ENCODE measurements at regions not wholly inside any gene's neighbourhood (a gene's known extent, or its start where the extent isn't known, plus 50 kb on each side); places are given as distances from the start of the nearest gene placed in this dataset.

DNA sequence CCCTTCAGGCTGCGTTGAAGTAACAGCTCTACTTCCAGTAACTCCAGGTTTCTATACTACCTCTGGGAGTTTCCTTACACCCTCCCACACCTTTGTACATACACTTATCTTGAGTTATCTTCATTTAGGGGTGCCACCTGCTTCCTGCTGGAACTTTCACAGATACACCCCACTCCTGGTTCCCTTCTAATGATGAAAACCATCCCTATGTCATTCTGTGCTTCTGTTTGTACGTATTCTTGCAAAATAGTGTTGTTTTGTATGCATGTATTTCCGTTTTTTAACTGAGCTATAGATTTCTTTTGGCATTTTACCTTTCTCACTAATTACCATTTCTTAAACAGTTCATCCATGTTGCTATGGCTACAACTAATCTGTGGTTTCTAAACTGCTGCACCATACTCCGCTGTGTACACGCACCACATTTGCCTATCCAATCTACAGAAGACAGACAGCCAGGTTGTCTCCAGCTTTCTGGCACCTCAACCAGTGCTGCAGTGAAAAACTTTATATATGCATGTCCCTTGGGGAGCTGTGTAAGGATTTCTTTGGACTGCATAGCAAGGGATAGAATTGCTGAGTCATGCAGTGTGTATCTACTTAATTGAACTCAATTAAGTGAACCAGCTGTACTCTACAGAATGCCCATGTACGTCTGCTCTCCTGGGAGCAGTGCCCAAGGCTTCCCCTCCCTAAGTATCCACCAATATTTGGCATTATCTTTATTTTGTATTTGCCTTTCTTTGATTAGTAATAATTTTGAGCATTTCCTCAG is 61.4 kb upstream of the ST8SIA2 start:
- TF ChIP-seq TARDBP (IDR thresholded peaks at IDR 0.05) (no peak), FOXA1 (IDR thresholded peaks at IDR 0.05) (no peak), ZNF384 (IDR thresholded peaks at IDR 0.05) (no peak), BHLHE40 (IDR thresholded peaks at IDR 0.05; ENCODE audit: borderline replicate concordance) (no peak), ELF4 (IDR thresholded peaks at IDR 0.05) (no peak), FOXM1 (IDR thresholded peaks at IDR 0.05; ENCODE audit: borderline replicate concordance) (no peak), CTBP1 (IDR thresholded peaks at IDR 0.05; ENCODE audit: borderline replicate concordance) (no peak), ARNT (IDR thresholded peaks at IDR 0.05) (no peak), L3MBTL2 (conservative IDR thresholded peaks at IDR 0.05) (no peak), NFRKB (IDR thresholded peaks at IDR 0.05) (no peak), HDGF (IDR thresholded peaks at IDR 0.05; ENCODE audit: borderline replicate concordance) (no peak), LEF1 (IDR thresholded peaks at IDR 0.05; ENCODE audit: borderline replicate concordance) (no peak), SUZ12 (IDR thresholded peaks at IDR 0.05) (no peak), SP1 (IDR thresholded peaks at IDR 0.05) (no peak)
- TF ChIP-seq, protein P1, sequence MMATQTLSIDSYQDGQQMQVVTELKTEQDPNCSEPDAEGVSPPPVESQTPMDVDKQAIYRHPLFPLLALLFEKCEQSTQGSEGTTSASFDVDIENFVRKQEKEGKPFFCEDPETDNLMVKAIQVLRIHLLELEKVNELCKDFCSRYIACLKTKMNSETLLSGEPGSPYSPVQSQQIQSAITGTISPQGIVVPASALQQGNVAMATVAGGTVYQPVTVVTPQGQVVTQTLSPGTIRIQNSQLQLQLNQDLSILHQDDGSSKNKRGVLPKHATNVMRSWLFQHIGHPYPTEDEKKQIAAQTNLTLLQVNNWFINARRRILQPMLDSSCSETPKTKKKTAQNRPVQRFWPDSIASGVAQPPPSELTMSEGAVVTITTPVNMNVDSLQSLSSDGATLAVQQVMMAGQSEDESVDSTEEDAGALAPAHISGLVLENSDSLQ (IDR thresholded peaks at IDR 0.05) = no peak
- ChIA-PET CTCF (no interaction called here), POLR2A (no interaction called here)
- DNase-seq (ENCODE audit: extremely low spot score) = no peak

DNA sequence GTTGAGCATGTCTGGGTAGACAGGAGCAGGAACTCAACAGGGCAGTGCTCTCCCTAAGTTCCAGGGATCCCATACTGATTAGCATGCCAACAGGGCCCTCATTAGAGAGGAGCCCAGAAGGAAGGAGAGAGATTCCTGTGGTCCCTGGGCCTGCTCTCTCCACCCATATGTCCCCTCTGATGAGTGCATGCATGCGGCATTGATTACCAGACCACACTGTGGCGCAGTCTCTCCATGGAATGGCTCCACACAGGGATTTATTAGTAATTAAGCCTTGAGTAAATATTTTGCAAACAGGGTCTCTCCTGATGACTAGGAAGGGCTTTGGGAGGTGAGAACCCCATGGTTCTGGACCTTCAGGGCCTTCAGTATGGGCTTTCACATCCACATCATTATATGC is 60.0 kb upstream of the ST8SIA2 start:
- ChIA-PET CTCF (no interaction called here), POLR2A (no interaction called here)
- no peak for DNase-seq (ENCODE audit: extremely low spot score)
- TF ChIP-seq BHLHE40 (IDR thresholded peaks at IDR 0.05; ENCODE audit: borderline replicate concordance) (no peak), L3MBTL2 (conservative IDR thresholded peaks at IDR 0.05) (no peak), ARNT (IDR thresholded peaks at IDR 0.05) (no peak), HDGF (IDR thresholded peaks at IDR 0.05; ENCODE audit: borderline replicate concordance) (no peak), FOXA1 (IDR thresholded peaks at IDR 0.05) (no peak), FOXK2 (IDR thresholded peaks at IDR 0.05) (no peak), SUZ12 (IDR thresholded peaks at IDR 0.05) (no peak), TARDBP (IDR thresholded peaks at IDR 0.05) (no peak), SP1 (IDR thresholded peaks at IDR 0.05) (no peak), ZNF384 (IDR thresholded peaks at IDR 0.05) (no peak)

DNA sequence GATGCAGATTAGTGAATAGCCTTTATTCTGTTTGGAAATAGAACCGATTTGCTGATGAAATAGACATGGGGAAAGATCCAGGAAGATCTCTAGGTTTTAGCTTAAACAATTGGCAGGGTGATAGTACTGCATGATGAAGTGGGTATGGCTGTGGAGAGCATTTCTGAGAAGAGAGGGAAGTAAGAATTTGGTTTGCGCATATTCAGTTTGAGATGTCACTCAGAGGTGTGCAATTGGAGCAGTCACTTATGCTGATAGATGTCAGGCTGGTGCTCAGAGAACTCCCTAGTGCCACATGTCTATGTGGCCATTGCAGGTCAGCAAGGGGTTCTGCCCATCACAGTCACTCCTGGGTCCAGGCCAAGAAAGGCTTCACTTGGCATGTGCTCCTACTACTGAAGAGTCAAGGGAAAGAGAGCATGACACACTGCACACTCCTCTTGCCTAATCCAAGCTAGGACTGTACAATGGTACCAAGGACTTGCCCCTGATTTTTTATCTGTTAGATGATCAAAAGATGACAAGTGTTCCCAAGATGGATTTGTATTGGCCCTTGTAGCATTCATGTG is 57.2 kb upstream of the ST8SIA2 start:
- TF ChIP-seq LEF1 (IDR thresholded peaks at IDR 0.05; ENCODE audit: borderline replicate concordance) (no peak), SP1 (IDR thresholded peaks at IDR 0.05) (no peak), HDGF (IDR thresholded peaks at IDR 0.05; ENCODE audit: borderline replicate concordance) (no peak), SUZ12 (IDR thresholded peaks at IDR 0.05) (no peak), ARNT (IDR thresholded peaks at IDR 0.05) (no peak), FOXA1 (IDR thresholded peaks at IDR 0.05) (no peak), CTBP1 (IDR thresholded peaks at IDR 0.05; ENCODE audit: borderline replicate concordance) (no peak)
- TF ChIP-seq, protein P1 (IDR thresholded peaks at IDR 0.05) = no peak

DNA sequence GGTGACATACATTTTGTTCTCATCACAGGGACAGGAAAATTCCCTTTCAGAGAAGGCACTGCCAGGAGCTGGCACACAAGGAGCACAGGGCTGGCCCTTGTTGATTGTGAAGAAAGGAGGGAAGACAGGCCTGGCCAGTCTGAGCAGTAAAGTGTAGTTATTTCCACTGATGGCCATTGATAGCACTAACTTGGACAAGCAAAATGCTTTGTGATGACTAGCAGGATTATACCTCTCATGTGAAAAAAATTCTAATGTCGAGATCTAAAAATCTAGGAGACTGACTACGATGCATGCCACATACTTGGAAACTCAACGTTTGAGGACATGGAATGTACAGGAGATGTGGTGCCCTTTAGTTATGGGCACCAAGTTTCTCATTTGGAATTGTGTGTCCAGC is 54.3 kb upstream of the ST8SIA2 start:
- ChIA-PET CTCF (no interaction called here), POLR2A (no interaction called here)
- TF ChIP-seq ARNT (IDR thresholded peaks at IDR 0.05) (no peak), NFRKB (IDR thresholded peaks at IDR 0.05) (no peak), L3MBTL2 (conservative IDR thresholded peaks at IDR 0.05) (no peak), HDGF (IDR thresholded peaks at IDR 0.05; ENCODE audit: borderline replicate concordance) (no peak), ZNF384 (IDR thresholded peaks at IDR 0.05) (no peak), CTBP1 (IDR thresholded peaks at IDR 0.05; ENCODE audit: borderline replicate concordance) (no peak), FOXM1 (IDR thresholded peaks at IDR 0.05; ENCODE audit: borderline replicate concordance) (no peak), BHLHE40 (IDR thresholded peaks at IDR 0.05; ENCODE audit: borderline replicate concordance) (no peak), TARDBP (IDR thresholded peaks at IDR 0.05) (no peak), FOXA1 (IDR thresholded peaks at IDR 0.05) (no peak), FOXK2 (IDR thresholded peaks at IDR 0.05) (no peak), SP1 (IDR thresholded peaks at IDR 0.05) (no peak), LEF1 (IDR thresholded peaks at IDR 0.05; ENCODE audit: borderline replicate concordance) (no peak), SUZ12 (IDR thresholded peaks at IDR 0.05) (no peak), ELF4 (IDR thresholded peaks at IDR 0.05) (no peak)
- TF ChIP-seq, protein P1 (IDR thresholded peaks at IDR 0.05) = no peak
- no peak for DNase-seq (ENCODE audit: extremely low spot score)

More for the DNA sequence above, 57.2 kb upstream of the ST8SIA2 start:
- POLR2A ChIA-PET = no interaction called here
- CTCF ChIA-PET = no interaction called here
- DNase-seq (ENCODE audit: extremely low spot score) = no peak

Measured in HEK293T (cell line).